Fibroblast of mammary gland (primary cell): ENCODE measurements at regions not wholly inside any gene's neighbourhood (a gene's known extent, or its start where the extent isn't known, plus 50 kb on each side); places are given as distances from the start of the nearest gene placed in this dataset.
A peak's percentile ranks its signal among the peaks of the same experiment; 100 is the strongest.

Source experiments
- DNase-seq: peaks from one replicate; pipeline ENCODE4 v3.0.0-alpha.2; 2010; ENCODE audit warnings: low read depth
- H3K4me3 ChIP-seq: 2 replicates; pipeline ENCODE4 v1.5.1; 2011; ENCODE audit warnings: low read depth, mild to moderate bottlenecking, low read length, moderate library complexity; ENCODE audit not compliant: control insufficient read depth
- CTCF ChIP-seq: conservative IDR thresholded peaks from 2 replicates; pipeline ENCODE4 v1.5.1; 2011; ENCODE audit warnings: low read depth, low read length, inconsistent platforms; ENCODE audit not compliant: control insufficient read depth, insufficient read depth

GRCh38 chr4:33187035-33187434 lies 2466.9 kb downstream of the PCDH7 start:
- no peak for DNase-seq
- H3K4me3 ChIP-seq = no peak overlapping the region
- no peak for TF ChIP-seq CTCF

DNA sequence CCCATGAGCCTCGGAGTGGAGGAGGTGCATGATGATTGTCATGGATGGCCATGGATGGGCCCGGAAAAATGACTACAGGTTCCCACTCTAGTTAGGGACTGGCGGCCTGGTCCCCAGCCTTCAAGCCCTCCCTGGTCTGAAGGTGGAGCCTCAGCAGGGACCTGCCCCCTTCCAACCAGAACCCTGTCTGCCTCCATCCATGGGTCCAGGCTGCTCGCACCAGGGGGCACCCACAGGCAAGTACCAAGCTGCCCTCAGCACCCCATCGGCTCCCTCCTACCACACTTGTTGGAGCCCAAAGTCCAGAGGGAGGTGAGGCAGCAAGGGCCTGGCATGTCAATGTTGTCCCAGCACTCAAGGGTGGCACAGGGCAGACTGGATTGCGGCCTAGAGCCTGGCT lies 2468.6 kb downstream of the PCDH7 start:
- H3K4me3 ChIP-seq = no peak overlapping the region
- no peak for DNase-seq
- no peak for TF ChIP-seq CTCF

DNA sequence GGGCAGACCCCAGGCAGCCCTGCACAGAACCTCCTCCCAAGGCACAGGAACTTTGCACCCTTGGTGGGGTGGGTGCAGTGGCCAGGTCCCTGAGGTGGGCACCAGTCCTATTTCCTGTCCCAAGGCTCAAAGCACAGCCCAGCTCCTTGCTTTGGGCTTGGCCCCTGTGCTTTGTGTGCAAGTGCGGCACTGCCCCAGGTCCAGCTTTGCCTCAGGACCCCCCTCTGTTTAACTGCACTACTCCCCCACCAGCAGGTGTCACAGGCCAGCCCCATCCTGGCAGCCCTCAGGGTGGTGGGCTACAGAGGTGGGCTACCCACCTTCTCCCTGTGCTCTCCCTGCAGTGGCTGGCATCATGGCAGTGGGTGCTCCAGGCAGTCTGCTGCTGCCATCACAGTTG lies 2469.0 kb downstream of the PCDH7 start:
- no peak for DNase-seq
- no peak overlapping the region for H3K4me3 ChIP-seq
- no peak for TF ChIP-seq CTCF

DNA sequence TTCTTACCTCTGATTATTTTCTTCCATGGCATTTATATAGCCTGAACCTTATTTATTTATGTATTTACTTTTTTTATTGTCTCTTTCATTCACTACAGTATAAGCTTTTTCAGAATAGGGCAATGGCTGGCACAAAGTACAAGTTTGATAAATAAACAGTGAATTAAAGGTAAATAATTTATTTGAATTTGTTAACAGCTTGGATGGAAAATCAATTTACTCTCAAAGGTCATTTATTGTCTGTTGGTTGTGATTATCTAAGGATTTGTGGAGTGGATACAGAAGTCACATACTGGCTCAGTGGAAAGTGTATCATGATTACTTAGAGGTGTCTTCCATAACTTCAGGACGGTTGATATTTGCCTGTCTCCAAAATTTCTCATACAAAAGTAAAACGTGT lies 2472.9 kb downstream of the PCDH7 start:
- no peak for DNase-seq
- H3K4me3 ChIP-seq = no peak overlapping the region
- no peak for TF ChIP-seq CTCF

- peak; percentile 15 for DNase-seq
- H3K4me3 ChIP-seq = no peak overlapping the region
- no peak for TF ChIP-seq CTCF
Measured at GRCh38 chr4:33200377-33200776, 2480.2 kb downstream of the PCDH7 start.

- peak; percentile 58 for DNase-seq
- H3K4me3 ChIP-seq = no peak overlapping the region
- no peak for TF ChIP-seq CTCF
Measured at GRCh38 chr4:33218238-33218637, 2498.1 kb downstream of the PCDH7 start.

DNA sequence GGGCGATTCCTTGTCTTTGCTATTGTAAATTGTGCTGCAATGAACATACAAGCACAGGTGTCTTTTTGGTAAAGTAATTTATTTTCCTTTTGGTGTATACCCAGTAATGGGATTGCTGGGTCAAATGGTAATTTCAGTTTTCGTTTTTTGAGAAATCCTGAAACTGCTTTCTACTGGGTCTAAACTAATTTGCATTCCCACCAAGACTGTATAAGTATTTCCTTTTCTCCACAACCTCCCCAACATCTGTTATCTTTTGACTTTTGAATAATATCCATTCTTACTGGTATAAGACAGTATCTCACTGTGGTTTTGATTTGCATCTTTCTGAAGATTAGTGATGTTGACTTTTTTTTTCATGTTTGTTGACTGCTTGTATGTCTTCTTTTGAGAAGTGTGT lies 2506.0 kb downstream of the PCDH7 start:
- no peak for TF ChIP-seq CTCF
- H3K4me3 ChIP-seq = no peak overlapping the region
- DNase-seq = no peak
